OCI-LY3 (cell line): ENCODE measurements at regions not wholly inside any gene's neighbourhood (a gene's known extent, or its start where the extent isn't known, plus 50 kb on each side); places are given as distances from the start of the nearest gene placed in this dataset.

ENCODE experiments used
- H2AFZ ChIP-seq: fragments of 200-600, 300-600 bp; shearing (Covaris generic); 2 replicates; pipeline ENCODE4 v1.6.0; 2014; ENCODE audit warnings: antibody characterized with exemption, low read depth, low read length
- H3K27ac ChIP-seq: fragments of 200-600, 300-600 bp; sonication (generic); 2 replicates; pipeline ENCODE4 v1.5.1; 2014; ENCODE audit warnings: mild to moderate bottlenecking, low read length, moderate library complexity, mixed read lengths
- H3K27me3 ChIP-seq: fragments of 200-600, 300-600 bp; sonication (generic); 2 replicates; pipeline ENCODE4 v1.6.1; 2014; ENCODE audit warnings: low read depth, low read length, mixed read lengths
- H3K36me3 ChIP-seq: fragments of 200-600, 300-600 bp; sonication (generic); replicated peaks from 2 replicates; pipeline ENCODE3; 2014; ENCODE audit warnings: low read depth, low read length, mixed read lengths
- H3K4me1 ChIP-seq: fragments of 300-600, 200-600 bp; sonication (generic); 2 replicates; pipeline ENCODE4 v1.6.1; 2014; ENCODE audit warnings: low read length, mixed read lengths
- H3K4me2 ChIP-seq: fragments of 200-600, 300-600 bp; sonication (generic); 2 replicates; pipeline ENCODE4 v1.6.1; 2014; ENCODE audit warnings: low read length, mixed read lengths
- H3K4me3 ChIP-seq: fragments of 300-600, 200-600 bp; sonication (generic); 2 replicates; pipeline ENCODE4 v1.5.1; 2014; ENCODE audit warnings: antibody characterized with exemption, mild to moderate bottlenecking, low read length, moderate library complexity
- H3K79me2 ChIP-seq: fragments of 300-600, 200-600 bp; shearing (Covaris generic); 2 replicates; pipeline ENCODE4 v1.6.1; 2014; ENCODE audit warnings: mild to moderate bottlenecking, low read length, mixed read lengths
- H3K9ac ChIP-seq: fragments of 300-600, 200-600 bp; shearing (Covaris generic); 2 replicates; pipeline ENCODE4 v1.6.0; 2014; ENCODE audit warnings: mild to moderate bottlenecking, low read length, moderate library complexity
- H3K9me3 ChIP-seq: fragments of 200-600, 300-600 bp; shearing (Covaris generic); 2 replicates; pipeline ENCODE4 v1.6.1; 2014; ENCODE audit warnings: low read length, mixed read lengths; ENCODE audit not compliant: insufficient read depth
- H4K20me1 ChIP-seq: fragments of 200-600, 300-600 bp; sonication (generic); 2 replicates; pipeline ENCODE4 v1.6.1; 2016; ENCODE audit warnings: low read length, mixed read lengths; ENCODE audit not compliant: insufficient read depth
- EZH2phosphoT487 ChIP-seq: fragments of 200-600 bp; shearing (Covaris generic); IDR thresholded peaks from 2 replicates; pipeline ENCODE4 v1.6.1; 2018; ENCODE audit warnings: antibody characterized with exemption, mixed run types, low read depth
- TF ChIP-seq, protein P1 (sequence below): fragments of 200-600, 300-600 bp; sonication (generic); IDR thresholded peaks from 2 replicates; pipeline ENCODE4 v1.5.1; 2014; ENCODE audit warnings: antibody characterized with exemption, low read length, low read depth

DNA sequence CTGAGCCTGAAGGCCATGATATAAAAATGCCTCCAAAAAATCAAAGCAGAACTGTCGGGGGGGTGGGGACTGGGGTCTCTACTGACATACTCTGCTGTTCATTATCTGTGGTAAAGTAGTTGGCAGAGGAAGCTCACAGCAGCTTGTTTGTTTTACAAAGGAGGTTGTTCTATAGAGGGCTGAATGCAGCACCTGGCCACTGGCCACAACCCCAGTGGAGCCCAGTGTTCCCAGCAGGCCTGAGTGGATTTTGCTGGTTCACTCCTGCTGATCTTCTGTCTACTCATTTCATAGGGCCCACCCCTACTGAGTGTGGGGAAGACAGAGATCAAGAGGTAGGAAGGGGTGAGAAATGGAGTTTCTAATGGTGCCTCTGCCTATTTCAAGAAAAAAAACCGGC lies 125.5 kb downstream of the DIPK2A start:
- Histone ChIP-seq H4K20me1 (no peaks in the 10 kb centered on the region), H3K4me1 (no peaks in the 10 kb centered on the region), H3K79me2 (no peaks in the 10 kb centered on the region), H3K4me3 (no peak overlapping the region), H2AFZ (no peak overlapping the region), H3K27ac (no peak overlapping the region), H3K27me3 (no peaks in the 10 kb centered on the region), H3K36me3 (peaks cover 14% of the 10 kb centered on the region), H3K4me2 (no peak overlapping the region), H3K9me3 (peaks cover 6% of the 10 kb centered on the region; the same call in 1 of the 2 replicates), H3K9ac (no peak overlapping the region)
- TF ChIP-seq, protein P1, sequence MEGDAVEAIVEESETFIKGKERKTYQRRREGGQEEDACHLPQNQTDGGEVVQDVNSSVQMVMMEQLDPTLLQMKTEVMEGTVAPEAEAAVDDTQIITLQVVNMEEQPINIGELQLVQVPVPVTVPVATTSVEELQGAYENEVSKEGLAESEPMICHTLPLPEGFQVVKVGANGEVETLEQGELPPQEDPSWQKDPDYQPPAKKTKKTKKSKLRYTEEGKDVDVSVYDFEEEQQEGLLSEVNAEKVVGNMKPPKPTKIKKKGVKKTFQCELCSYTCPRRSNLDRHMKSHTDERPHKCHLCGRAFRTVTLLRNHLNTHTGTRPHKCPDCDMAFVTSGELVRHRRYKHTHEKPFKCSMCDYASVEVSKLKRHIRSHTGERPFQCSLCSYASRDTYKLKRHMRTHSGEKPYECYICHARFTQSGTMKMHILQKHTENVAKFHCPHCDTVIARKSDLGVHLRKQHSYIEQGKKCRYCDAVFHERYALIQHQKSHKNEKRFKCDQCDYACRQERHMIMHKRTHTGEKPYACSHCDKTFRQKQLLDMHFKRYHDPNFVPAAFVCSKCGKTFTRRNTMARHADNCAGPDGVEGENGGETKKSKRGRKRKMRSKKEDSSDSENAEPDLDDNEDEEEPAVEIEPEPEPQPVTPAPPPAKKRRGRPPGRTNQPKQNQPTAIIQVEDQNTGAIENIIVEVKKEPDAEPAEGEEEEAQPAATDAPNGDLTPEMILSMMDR, result no peak
- no peak for TF ChIP-seq EZH2phosphoT487

DNA sequence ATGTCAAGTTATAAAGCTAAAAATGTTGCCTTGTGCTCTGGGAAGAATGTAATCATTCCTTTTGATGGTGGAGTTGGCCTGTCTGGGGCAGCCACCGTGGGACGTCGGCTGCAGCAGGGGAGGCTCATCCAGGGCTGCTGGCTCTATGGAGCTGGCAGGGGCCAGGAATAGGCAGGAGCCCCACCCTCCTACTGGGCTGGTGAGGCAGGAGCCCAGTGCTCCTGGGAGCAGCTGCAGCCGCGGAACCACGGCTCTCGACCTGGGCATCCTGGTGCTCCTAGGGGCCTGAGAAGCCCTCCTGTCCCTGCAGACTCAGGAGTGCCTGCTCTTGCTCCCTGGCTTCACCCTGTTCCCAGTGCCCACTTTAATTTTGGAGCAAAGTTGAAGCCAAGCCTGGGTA lies 127.1 kb downstream of the DIPK2A start:
- TF ChIP-seq, protein P1, result no peak
- TF ChIP-seq EZH2phosphoT487, result no peak
- Histone ChIP-seq H3K9me3 (peaks cover 6% of the 10 kb centered on the region; the same call in 1 of the 2 replicates), H4K20me1 (no peaks in the 10 kb centered on the region)

DNA sequence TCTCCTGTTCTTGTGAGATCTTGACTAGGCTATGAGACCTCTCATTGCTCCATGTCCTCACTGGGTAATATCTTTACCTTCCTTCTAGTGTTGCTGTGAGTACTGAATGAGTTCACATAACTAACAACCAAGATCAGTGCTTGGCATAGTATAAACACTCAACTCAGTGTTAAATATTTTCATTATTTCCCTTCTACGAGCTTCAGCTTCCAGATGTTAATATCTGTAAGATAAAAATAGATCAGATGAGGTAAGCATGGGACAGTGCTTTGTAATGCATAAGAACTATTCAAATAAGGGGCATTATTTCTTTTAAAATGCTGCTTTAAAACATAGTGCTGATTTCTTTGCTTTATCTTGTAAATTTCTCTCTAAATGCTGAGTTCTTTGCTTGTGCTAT lies 130.8 kb downstream of the DIPK2A start:
- no peaks in the 10 kb centered on the region for H3K4me1 ChIP-seq
- no peak overlapping the region for H3K27ac ChIP-seq
- H3K4me3 ChIP-seq, result no peak overlapping the region
- H3K9ac ChIP-seq, result no peak overlapping the region
- no peaks in the 10 kb centered on the region for H3K27me3 ChIP-seq
- H3K4me2 ChIP-seq, result no peak overlapping the region
- TF ChIP-seq EZH2phosphoT487, result no peak
- TF ChIP-seq, protein P1, result no peak
- H3K79me2 ChIP-seq, result no peaks in the 10 kb centered on the region
- no peaks in the 10 kb centered on the region for H4K20me1 ChIP-seq
- H2AFZ ChIP-seq, result no peak overlapping the region
- peaks cover 14% of the 10 kb centered on the region for H3K36me3 ChIP-seq
- H3K9me3 ChIP-seq, result peaks cover 6% of the 10 kb centered on the region; the same call in 1 of the 2 replicates

More for the DNA sequence above, 127.1 kb downstream of the DIPK2A start:
- Histone ChIP-seq H3K4me1 (no peaks in the 10 kb centered on the region), H2AFZ (no peak overlapping the region), H3K36me3 (peaks cover 14% of the 10 kb centered on the region), H3K9ac (no peak overlapping the region), H3K79me2 (no peaks in the 10 kb centered on the region), H3K4me2 (no peak overlapping the region), H3K27ac (no peak overlapping the region), H3K27me3 (no peaks in the 10 kb centered on the region), H3K4me3 (no peak overlapping the region)

DNA sequence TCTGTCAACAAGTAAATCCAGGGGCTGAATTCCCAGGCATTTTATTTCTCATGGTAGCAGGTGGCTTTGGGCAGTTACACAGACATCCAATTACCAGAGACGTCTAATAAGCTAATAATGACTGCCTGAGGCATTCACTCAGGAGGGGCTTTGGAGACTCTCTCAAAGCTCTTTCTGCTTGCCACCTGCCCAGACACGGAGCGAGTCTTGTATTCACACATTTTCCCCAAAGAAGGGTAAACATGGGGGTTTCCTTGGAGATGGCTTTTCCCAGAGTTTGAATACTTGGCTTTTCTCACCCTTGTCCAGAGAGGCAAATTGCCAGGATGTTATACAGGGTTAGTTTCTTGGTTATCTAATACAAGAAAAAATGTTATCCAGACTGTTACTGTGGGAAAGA lies 132.6 kb downstream of the DIPK2A start:
- 0 out of 2 replicates have a peak, but pooled peaks cover 3% of the 10 kb centered on the region for H3K9me3 ChIP-seq
- no peaks in the 10 kb centered on the region for H3K79me2 ChIP-seq
- H3K36me3 ChIP-seq, result peaks cover 4% of the 10 kb centered on the region
- no peak overlapping the region for H2AFZ ChIP-seq
- no peak overlapping the region for H3K9ac ChIP-seq
- H3K4me1 ChIP-seq, result no peaks in the 10 kb centered on the region; the same call in 1 of the 2 replicates
- H3K4me2 ChIP-seq, result no peak overlapping the region
- TF ChIP-seq EZH2phosphoT487, result no peak
- TF ChIP-seq, protein P1, result no peak
- H3K4me3 ChIP-seq, result no peak overlapping the region
- H3K27me3 ChIP-seq, result no peaks in the 10 kb centered on the region
- H3K27ac ChIP-seq, result no peak overlapping the region
- no peaks in the 10 kb centered on the region for H4K20me1 ChIP-seq
